ENCODE measurements at regions not wholly inside any gene's neighbourhood (a gene's known extent, or its start where the extent isn't known, plus 50 kb on each side); places are given as distances from the start of the nearest gene placed in this dataset.
"Not testable (repeated sequence)": the region's sequence is repeated elsewhere in the genome, so short reads cannot be mapped to it uniquely, and the experiment has no call there.

DNA sequence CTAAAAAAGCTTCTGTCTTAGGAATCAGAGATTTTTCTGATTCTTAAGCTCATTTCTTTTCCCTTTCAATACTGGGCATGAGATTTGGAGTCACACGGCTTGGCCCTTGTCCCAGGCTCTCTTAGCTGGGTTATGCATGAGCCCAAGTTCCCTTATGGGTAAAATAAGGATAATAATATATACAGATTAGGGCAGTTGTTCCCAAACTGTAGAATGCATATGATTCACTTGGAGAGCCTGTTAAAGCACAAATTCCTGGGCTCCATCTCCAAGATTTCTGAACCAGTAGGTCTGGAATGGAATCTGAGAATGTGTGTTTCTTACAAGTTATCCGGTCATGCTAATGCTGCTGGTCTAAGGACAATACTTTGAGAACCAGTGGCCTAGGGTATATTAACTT, 154.0 kb downstream of the REEP3 start:
- DNase-seq: peak; percentile 78

DNA sequence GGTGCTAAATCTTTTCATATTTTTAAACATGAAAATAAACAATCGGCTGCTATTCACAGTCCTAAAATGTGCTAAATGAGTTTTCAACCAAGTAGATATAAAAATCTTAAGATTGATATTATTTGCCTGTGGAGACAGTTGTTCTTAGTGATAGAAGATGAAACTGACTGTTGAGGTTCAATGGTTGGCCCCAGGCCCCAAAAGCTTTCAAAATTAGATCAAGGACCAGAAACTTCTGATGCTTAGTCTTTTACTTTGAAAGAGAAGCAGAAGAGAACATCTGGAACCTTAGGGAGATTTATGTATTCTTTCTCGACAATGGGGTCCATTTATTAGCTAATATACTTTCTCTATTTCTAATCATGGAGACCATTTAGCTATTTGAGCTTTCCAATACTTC, 155.8 kb downstream of the REEP3 start:
- DNase-seq: no peak

DNA sequence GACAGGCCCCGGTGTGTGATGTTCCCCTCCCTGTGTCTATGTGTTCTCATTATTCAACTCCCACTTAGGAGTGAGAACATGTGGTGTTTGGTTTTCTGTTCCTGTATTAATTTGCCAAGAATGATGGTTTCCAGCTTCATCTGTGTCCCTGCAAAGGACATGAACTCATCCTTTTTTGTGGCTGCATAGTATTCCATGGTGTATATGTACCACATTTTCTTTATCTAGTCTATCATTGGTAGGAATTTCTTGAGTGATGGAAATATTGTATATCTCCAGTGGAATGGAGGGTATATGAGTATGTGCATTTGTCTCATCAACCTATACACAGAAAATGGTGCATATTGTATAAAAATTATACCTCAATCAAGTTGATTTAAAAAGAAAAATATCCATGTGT, 159.3 kb downstream of the REEP3 start:
- not testable (repeated sequence) for DNase-seq

DNA sequence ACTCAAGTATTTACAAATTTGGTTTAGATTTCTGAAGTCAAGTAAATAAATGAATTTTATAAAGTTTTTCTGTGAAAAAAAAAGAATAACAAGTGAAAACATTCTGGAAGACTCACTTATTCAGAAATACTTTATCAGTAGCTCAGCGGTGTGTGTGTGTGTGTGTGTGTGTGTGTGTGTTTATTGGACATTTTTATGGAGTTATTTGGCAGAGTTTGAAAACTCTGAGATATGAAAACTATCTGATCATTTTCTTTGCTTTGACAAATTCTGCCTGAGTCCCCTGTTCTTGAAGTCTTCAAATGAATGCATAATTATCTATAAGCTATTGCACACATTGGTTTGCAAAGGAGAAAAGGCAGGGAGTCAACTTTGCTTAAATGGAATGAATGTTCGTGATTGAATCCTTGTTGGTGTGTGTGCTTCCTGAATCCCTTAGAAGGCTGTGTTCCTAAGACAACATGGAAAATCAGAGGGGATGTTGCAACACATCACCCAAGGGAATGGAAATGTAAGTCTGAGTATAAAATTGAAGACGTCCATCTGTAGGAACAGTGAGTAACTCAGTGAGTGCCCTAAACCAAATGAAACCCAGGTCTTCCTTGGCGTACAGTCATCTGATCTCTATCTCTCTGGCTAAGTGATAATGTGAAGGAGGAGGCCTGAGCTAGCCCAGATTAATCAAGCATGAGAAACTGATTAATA, 160.9 kb downstream of the REEP3 start:
- DNase-seq: peak; percentile 97

DNA sequence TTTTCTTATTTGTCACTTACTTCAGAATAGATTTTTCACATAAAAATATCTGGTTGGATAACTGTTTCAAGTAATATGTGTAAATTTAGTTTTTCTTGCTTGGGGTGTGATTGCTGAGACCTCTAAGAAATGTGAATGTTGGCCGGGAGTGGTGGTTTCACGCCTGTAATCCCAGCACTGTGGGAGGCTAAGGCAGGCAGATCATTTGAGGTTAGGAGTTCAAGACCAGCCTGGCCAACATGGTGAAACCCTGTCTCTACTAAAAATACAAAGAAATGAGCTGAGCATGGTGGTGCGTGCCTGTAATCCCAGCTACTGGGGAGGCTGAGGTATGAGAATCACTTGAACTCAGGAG, 161.5 kb downstream of the REEP3 start:
- DNase-seq: not testable (repeated sequence)

DNA sequence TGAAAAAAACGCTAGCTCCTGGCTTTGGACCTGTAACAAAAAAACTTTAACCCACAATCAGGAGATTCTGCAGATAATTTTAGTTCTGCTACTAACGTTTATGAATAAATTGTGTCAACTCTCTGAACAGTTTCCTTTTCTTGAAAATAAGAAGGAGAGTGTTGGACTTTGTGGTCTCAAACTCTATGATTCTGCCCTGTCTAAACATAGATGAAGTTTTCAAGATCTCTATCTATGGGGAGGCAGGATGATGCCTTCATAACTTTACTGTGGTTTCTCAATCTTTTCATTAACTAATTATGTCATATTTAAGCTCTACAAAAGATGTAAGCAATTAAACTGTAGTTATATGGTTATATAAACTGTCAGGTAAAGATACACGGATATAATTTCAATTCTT, 162.0 kb downstream of the REEP3 start:
- DNase-seq: no peak

DNA sequence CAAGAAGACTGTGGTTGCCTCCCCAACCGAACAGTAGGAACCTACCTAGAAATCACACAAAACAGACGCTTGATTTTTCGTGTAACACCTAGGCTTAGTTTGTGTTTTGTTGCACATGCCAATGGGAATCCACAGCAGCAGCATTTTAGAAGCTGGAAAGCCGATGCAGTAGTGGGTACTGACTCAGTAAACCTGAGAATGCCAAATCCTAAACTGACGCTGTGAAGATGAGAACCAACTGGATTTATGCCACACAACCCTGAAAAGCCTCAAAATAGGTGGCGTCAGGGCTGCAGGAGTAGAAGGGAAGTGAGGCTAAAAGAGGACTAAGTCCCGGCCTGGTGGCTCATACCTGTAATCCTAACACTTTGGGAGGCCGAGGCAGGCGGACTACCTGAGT, 162.5 kb downstream of the REEP3 start:
- DNase-seq: no peak

DNA sequence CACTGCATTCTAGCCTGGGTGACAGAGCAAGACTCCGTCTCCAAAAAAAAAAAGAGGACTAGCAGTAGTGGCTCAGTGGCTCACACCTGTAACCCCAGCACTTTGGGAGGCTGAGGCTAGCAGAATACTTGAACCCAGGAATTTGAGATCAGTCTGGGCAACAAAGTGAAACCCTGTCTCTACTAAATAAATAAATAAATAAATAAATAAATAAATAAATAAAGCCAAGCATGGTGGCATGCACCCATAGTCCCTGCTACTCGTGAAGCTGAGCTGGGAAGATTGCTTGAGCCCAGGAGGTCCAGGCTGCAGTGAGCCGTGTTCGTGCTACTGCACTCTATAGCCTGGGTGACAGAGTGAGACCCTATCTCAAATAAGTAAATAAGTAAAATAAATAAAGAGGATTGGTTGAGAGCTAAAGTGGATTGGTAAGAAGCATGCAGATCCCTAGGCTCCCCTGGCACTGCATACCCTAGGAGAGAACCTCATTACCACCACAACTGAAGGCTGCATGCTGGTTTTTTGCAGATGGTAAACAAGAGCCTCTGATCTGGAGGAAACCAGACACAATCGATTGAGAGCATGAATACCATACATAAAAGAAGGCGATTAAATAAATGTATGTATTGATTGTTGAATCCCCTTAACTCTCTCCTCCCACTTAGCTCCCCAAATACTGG, 163.2 kb downstream of the REEP3 start:
- DNase-seq: no peak

DNA sequence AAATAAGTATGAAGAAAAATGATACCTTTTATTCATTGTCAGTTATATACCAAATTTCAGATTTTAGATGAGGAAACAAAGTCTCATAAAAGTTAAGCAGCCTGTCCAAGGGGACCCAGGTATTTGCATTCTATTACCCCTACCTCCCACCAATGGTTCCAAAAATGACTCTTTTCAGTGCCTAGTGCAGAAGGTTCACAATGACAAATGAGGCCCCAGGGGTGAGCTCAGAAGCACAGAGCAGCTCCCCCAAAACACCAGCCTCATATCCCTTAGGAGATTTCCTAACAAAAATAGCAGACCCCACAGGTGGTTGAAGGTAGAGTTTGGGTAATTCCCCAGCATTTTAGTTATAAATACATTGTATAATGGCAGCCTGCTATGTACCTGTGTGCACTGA, 168.6 kb downstream of the REEP3 start:
- DNase-seq: no peak

DNA sequence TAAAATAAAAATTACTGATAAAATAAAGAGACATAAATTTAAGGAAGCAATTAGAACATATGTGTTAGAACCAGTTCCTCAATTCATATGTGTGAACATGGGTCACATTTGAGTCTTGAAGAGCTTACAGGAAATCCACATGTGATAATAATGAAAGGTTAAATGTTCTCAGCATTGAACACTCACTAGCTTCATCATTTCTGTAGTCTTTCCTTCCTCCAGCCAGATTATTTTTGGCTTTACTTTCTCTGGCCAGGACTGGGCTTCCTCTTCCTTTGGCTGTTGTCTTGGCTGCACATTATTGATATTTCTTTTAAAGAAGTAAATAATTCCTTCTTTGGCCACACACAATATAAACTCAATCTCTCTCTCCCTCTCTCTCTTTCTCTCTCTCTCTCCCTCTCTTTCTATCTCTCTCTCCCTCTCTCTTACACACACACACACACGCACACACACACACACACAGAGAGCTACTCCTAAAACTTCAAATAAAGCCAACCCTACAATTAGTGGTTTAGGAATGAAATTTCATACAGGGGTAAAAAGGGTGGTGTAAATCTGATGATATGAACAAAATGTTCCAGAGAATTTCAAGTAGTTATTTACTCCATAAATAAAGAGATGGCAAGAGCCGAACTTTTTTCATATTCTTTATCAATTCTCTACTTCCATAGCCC, 171.2 kb downstream of the REEP3 start:
- DNase-seq: no peak

DNA sequence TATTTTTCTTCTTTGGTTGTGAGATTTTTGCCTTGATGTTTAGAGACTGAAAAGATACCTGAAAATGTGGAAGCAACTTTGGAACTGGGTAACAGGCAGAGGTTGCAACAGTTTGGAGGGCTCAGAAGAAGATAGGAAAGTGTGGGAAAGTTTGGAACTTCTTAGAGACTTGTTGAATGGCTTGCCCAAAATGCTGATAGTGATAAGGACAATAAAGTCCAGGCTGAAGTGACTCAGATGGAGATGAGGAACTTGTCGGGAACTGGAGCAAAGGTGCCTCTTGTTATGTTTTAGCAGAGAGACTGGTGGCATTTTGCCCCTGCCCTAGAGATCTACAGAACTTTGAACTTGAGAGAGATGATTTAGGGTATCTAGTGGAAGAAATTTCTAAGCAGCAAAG, 171.8 kb downstream of the REEP3 start:
- DNase-seq: not testable (repeated sequence)

DNA sequence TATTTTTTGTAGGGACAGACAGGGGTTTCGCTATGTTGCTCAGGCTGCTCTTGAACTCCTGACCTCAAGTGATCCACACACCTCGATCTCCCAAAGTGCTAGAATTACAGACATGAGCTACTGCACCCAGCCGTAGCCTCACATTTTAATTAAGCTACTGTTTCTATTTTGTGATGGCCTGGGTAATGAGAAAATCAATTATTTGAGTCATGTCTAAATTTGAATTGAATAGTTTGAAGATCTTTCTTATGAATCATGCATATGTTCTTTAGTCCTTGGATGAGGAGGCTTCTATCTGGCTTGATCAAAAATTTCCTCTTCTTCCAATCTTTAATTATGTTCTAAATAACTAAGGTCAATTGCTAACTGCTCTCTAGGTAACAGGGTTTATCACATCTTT, 175.0 kb downstream of the REEP3 start:
- no peak for DNase-seq

DNA sequence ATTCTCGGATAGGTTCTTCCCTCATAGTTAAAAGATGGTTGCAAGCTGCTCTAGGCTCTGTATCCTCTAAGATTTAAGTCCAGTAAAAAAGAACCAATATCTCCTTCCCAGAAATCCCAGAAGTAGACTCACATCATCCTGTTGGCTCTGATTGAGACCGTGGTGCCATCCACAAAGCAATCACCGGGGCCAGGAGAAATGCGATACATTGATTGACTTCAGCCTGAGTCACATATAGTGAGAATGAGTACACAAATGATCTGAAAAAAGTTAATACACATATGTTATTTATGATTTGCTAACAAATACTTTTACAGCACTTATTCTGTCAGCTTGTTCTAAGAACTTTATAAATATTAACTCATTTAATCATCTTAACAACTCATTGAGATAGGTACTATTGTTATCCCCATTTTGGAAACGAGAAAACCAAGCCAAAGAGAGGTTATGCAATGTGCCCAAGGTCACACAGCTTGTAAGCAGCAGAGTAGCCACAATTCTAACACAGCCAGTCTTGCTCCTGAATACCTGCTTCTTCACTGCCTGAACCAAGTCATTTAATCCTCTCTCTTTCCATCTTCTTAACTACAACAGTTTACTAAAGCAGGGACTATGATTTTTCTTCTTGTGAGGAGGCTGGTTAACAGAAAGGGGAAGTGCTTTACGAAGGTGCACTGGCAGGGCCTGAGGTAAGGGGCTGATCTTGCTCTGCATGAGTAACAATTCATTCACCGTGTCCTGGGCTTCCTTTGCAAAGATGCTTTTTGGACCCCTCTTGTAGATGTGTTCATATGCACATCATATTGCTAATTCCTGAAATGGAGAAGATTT, 177.0 kb downstream of the REEP3 start:
- no peak for DNase-seq

DNA sequence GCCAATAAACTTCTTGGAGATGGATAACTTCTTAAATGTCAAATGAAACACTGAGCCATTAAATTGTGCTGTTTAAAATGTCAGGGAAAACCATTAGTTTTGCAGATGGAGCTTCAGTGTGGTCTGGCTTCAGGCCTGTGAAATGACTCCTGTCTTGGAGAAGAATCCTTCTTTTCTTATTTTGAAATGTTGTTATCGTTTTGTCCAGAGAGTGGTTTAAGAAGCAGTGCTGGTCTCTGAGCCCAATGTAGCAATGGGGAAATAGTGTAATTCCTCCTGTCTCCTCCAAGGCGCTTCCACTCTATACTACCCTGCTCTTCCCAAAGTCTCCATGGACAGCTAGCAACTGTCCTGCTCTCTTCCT, 177.6 kb downstream of the REEP3 start:
- peak; percentile 59 for DNase-seq

DNA sequence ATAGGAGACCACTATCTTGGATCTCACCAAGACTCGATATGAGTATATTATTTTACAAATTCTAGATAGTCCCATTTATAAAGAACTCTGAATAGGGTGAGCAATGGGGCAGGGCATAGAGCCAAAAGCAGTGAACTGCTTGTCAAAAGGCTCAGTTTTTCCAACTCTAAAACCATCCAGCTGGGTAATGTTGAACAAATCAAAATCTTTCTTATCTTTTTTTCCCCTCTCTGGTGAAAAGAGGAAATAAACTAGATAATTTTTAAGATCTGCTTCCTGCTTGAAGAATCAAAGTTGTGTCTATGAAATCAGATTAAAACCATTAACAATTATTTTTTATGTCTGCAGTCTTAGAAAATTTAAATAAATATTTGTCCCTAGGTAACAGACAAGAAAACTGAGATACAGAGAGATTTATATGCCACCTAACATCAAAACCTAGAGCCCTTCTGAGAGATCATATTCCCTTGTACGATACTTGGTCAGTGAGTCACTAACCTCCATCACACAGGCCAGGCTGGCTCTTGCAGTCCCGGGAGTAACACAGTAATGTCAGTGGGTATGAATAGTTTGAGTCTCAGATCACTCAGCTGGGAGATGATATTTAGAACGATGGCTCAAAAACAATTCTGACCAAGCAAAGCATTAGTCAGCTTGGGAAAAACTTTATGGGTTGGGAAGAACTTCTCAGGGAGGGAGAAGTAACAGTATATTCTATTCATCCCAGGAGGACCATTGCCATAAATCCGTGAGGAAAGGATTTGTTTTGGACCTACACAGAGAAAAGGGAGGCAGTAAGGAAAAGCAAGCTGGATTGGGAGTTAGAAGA, 178.8 kb downstream of the REEP3 start:
- DNase-seq: peak; percentile 98

DNA sequence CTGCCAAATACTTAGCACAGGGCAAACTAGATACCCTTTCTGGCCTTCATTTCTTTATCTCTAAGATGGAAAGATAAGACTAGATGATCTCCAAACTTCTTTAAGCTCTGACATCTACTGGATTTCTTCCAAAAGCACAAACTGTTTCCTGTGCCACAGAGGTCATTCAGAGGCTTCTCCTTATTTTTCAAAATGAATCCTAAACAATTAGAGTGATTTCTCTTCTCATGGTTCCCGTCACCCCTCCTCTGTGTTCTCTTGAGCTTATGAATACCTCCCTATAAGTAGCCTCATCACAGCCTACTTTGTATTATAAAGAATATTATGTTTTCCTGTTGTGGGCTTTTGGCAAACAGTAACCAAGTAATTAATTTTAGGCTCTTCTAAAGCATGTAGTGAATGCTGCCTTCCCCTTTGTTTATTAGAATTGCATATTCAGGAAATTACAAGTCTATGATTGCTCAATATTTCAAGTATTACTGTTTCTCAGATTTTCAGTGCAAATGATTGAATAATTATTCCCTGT, 179.5 kb downstream of the REEP3 start:
- DNase-seq: peak; percentile 44

DNA sequence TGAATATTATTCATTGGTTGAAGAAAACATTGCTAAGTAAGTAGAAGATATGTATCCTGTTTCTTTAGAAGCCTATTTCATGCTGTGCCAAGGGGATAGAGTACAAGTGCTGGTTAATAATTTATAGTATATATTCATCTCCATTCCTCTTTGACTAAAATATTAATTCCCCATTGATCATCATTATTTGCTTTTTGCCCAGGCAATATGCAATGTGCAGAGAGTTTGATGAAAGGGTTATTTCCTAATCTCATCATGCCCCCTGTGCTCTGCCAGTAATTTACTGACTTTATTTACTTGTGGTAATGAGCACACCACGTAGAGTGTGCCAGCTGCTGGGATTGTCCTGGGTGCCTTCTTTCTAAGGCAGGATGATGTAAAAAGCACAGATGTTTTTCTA, 180.9 kb downstream of the REEP3 start:
- DNase-seq: no peak

DNA sequence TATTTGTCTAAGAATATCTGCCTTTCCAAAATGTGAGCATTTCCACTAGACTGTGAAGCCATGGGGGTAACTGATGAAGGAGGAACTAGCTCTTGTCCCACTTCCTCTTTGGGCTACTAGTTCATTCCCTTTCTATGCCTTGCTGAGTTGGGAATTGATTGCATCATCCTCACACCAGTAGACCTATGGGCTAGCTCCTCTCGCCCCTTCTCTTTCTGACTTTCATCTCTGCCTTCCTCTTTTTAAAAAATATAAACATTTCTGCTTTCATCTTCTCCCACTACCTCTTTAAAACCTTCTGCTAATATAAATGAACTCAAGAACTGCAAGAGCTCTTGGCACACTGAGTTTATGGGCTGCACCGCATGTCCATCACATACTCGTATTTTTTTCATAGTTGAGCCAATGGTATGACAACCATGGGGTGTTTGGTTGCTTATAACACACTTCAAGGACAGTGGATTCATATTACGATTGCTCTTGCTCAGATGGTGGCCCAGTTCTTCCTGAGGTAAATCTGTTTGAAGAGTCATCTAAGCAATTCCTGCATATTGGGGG, 182.0 kb downstream of the REEP3 start:
- peak; percentile 61 for DNase-seq

DNA sequence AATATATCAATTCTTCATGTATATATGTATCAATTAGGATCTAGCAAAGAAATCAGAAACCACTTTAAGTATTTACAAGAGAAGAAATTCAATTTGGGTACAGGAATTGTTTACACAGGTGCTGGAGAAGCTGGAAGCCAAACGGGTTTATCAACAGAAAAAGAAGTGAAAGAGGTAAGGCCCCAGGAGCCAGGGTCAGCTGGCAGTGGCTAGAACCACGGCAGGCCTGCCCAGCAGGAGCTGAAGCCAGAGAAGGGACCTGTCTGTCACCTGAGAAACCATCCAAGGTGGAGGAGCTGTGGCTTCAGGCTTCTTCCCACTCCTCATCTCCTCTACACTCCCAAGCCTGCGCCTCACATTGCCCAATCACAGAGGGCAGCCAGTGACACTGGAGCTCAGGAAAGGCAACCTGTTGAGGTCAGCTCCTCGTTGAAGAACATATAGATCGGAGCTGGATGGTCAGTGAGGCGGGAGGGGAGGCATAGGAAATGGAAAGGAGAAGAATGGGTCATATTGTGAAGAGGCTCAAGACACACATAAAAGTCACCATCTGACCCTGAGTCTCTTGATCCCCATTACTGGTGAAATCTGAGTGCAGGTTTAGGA, 182.6 kb downstream of the REEP3 start:
- no peak for DNase-seq

DNA sequence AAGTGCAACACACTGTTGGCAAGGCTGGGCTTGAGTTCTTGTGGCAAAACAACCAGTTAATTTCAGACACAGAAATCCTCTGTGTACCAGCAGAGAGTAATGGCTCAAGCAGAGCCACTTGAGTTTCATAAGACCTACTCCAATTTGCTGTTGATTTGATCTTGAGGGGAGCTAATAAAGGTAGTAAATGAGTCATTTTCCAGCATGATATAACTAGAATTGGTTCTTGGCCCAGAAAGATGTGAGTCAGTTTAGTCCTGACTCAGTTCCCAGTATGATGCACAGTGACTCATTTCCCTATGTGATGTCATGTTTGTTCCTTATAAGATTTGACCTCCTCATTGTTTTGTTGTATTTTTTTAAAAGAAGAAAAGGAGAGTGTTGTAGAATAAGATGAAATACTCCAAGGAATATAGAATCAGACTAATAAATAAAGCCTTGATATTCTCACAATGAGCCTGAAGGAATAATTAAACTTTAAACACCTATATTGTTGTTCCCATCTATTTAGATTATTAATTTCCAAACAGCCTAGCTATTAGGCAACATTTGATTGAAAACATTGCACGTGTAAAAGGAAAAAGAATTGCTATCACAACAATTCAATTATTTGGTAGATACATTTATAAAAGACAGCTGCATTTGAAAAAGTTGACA, 186.2 kb downstream of the REEP3 start:
- peak; percentile 97 for DNase-seq

DNA sequence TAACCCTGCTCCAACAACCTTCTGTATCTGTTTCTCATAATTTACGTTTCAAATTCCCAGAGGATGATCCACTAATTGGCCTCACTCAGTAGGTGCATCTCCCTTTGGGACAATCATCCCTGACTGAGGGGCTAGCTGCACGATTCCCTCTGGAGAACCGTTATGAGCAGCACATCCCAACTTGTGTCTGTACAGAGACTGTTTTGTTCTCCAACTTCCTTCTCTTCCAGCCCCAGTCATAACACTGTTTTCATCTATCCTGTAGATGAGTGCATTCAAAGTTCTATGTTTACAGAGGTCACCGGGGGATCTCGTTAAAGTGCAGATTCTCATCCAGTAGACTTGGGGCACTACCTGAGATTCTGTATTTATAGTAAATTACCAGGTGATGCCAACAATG, 187.2 kb downstream of the REEP3 start:
- DNase-seq: no peak
